GM18867 (cell line): ENCODE measurements at regions not wholly inside any gene's neighbourhood (a gene's known extent, or its start where the extent isn't known, plus 50 kb on each side); places are given as distances from the start of the nearest gene placed in this dataset.
A peak's percentile ranks its signal among the peaks of the same experiment; 100 is the strongest.

Experiments used
- ATAC-seq: cut with Tn5 transposase; IDR thresholded peaks from one replicate; pipeline ENCODE4 v1.9.1; 2021; ENCODE audit warnings: mild to moderate bottlenecking, moderate library complexity; ENCODE audit not compliant: unreplicated experiment

DNA sequence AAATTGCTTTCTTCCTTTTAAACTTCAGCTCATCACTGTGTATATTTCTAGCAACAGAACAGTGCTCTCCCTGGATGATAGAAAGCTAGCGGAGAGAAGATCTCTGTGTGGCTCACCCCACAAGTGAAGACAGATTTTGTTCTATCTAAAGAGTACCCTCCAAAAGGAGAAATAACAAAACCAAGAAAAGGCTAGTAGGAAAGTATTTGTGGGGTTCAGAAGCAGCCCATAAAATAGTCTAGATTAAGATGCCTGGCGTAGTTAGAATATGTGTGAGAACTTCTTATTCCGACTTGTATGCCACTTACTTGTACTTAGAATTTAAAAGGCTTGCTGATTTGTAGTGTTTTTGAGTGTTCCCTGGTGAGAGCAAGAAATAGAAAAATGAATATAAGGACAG lies 214.9 kb upstream of the IL12A start:
- no peak for ATAC-seq

DNA sequence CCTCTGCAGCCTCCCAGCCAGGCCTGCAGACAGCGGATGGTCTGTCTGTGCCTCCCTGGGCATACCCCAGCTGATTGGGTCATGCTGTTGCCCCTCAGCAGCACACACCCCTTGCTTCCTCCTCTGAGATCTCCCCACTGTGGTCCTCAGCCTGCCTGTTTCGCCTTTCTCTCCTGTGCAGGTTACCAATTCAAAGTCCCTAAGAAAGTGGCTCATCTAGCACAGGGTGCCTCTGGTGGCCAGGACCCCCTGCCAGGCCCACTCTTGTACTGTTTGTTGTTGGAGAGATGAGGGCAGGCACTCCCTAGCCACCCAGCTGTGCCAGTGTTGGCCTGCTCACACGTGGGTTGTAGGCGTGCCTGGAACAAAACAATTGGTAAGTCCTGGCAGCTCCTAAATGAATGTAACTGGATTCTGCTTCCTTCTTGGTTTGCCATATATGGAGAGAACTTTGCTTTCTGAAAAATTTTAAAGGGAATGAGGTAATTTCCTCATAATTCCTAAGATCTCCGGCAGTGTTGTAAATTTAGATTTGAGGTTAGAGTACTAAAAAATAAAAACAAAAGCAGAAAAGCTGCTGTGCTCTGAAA lies 213.2 kb upstream of the IL12A start:
- no peak for ATAC-seq

DNA sequence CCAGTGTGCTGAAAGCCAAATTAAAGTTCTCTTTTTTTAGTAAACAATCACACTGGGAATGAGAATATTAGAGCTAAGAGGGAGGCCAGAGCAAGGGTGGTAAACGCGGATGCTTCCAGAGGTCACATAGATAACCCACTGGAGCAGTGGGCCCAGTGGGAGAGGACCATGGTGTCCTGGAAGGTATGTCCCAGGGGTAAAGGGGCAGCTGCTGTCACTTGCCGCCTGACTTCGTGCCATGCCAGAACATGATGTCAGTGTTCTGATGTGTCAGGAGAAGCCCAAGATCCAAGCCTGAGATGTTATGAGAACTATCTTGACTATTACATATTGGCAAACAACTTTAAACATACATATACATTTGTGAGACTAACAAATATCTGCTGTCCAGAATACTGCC lies 211.9 kb upstream of the IL12A start:
- no peak for ATAC-seq

DNA sequence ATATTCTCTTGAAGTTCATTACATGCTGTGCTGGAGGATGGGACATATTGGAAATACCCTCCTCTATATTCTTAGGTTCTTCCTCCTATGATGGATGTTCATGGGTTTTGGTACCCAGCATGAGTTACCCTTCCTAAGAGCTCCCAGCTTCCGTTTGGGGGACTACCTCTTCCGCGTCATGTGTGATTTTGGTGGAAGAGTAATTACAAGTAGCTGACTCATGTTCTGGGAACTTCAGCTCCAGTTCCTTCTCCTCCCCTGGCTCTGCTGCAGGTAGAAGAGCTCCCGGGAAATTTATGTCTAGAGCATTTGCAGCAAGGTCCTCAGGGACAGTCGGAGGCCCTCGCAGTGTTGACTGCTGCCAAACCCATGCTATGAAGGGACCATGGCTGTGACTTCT lies 208.8 kb upstream of the IL12A start:
- ATAC-seq: no peak

DNA sequence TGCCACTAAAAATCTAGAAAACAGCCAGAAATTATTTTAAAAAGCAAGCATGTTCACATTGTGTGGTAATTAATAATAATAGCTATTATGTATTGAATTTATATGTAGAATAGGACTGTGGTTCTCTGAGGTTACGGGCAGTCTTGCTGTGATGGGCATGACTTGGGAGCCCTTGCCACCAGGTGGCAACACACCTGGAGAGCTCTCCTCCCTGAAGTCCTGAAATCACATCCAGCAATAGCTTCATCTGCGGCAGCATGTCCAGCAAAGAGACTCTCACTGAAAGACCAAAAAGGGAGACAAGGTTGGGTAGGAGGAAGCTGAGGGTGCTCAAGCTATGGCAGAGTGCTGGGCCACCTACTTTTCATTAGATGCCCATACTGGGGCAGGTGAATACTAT lies 206.8 kb upstream of the IL12A start:
- no peak for ATAC-seq

DNA sequence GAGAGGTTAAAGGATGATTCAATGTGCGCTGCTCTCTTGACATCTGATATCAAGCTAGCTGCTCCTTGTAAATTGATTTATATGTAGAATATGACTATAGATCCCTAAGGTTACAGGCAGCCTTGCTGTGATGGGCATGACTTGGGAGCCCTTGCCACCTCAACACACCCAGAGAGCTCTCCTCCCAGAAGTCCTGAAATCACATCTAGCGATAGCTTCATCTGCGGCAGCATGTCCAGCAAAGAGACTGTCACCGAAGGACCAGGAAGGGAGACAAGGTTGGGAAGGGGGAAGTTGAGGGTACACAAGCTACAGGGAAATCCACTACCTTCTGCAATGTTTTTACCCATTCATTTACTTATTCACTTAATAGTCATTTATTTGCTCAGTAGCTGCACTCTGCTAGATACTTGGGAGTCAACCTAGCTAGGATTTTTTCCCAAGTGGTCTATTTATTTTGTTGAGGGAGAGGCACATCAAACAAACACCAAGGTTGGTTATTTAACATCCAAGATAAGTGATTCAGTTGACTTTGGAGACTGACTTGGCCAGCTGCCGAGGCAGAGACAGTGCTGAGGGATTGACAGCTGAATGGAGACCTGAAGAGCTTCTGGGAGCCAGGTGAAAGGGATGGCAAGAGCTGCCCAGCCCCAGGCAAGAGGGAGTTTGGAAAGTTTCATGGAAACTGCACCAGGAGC lies 205.8 kb upstream of the IL12A start:
- ATAC-seq: no peak

DNA sequence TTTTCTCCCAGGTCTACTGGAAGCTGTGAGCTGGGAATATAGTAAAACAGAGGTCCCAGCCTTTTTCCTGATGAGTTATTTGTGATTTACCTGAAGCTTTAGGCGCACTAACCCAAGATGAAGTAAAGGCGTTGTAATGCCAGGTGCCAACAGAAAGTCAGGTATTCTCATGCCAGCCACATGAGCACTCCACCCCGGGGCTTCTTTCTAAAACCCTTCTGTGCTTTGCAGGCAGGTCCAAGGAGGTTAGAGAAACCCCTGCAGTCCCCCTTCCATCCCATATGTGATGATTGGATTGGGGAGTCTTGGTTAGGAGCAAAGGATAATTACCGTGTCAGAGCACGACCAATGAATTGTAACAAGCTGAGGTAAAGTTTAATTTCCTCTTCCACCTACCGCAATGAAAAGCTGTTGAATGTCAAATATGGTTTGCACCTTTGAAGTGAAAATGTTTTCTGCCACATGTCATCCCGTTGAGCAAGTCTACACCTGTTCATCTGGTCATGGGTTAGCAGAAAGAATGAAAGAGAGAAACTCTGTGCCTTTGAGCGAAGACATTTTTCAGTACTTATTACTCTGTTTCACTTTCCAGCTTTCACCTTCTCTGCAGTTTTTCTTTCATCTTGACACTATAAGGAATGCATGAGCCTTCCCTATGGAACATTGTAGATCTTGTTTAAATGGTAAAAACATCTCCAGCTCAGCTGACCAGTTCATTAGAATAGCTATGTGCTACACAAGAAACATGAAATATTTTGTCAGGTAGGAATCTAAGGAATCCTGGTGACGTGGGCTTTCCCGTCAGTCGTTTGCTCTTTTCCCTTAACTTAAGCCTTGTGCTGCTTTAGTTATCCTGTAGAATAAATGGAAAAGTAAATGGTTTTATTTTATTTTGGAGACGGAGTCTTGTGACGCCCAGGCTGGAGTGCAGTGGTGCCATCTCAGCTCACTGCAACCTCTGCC lies 204.6 kb upstream of the IL12A start:
- peak; percentile 89 for ATAC-seq

DNA sequence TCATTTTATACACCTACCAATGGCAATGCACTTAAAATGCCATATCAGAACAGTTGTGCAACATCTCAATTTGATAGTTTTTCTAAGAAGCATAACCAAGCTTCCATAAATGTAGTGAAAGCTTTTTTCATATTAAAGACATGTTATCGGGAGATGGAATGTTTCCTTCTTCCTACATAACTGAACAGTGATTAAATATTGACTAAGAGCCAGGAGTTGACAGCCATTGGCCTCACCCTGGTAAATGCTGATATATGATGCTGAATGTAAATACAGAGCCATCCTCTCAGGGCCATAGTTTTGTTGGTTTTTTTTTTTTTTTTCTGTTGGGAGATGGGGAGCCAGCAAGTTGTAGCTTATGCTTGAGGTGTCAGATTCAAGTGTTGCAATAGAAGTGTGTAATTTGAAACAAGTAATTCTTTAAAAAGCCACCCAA lies 203.3 kb upstream of the IL12A start:
- ATAC-seq: no peak

DNA sequence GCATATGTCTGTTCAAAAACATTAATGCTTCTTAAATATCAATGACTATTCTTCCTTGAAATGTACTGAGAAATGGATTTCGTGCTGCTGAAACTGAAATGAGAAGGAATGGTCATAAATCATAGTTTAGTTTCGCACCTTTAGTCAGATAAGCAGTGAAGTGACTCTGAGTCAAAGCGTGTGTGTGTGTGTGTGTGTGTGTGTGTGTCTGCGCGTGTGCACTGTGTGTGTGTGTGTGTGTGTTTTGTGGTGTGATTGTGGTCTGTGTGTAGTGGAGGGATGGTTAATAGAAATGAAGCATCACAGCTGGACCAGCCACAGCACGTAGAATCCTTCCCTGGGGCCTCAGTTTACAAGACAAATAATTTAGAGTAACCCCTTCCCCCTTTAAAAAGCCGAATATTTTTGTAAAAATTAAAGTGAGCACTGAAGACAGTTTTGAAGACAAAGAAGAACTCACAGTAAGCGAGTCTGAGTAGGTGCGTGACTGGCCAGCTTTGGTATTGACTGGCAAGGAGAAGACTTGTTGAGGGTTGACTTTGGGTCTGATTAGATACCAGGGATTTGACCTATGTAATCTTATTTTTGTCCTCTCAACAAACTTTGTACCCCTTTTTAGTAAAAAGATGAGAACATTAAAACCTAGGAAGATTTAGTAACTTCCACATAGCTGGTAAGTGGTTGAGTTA lies 202.0 kb upstream of the IL12A start:
- peak; percentile 39 for ATAC-seq

DNA sequence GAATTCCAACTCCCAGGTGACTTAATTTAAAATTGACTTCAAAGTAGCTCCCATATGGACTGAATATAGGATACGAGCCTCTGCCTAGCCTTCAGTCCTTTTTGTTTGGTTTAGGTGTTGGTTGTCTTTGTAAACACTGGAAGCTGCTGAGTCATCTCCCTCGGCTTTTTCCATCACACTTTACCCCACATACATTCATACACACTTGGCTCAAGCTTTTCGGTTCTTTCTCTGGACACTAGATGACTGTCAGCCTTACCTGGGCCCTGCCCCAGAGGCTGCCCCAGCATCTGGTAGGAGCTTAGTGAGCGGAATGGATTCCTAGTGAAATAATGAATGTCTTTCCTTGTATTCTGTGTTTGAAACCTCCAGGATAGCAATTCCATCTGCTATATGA lies 201.5 kb upstream of the IL12A start:
- no peak for ATAC-seq

DNA sequence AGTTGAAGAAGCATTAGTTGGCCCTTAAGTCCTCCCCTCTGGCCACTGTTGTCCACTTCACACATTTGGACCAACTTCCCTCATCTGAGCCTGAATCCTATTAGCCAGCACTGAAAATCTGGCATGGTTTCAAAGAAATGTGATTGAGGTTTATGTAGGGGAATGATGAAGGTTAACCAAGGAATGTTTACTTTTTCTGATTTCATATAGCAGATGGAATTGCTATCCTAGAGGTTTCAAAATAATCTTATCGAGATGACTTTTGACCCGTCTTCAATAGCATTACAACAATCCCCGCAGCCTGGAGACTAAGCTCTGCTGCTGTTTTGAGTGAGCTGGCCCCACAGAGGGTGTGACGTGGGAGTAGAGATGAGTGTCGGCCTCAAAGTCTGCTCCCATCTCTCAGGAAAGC lies 200.8 kb upstream of the IL12A start:
- ATAC-seq: no peak

DNA sequence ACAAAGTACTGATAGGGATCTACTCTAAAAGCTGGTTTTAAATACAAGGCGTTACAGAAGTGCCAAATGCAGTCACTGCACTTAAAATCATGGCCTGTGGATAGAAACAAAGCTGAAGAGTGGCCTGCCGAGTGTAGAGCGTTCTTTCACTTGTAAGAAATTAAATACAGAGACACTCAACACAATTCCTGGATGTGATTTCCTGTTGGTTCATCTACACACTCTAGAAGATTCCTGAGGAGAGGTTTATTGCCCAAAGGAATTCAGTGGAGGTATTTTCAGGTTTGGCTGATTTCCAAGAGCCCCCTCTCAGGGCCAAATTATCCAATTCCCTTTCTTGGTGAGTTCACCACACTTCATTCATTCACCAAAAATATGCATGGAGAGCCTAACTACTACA lies 200.3 kb upstream of the IL12A start:
- ATAC-seq: no peak

DNA sequence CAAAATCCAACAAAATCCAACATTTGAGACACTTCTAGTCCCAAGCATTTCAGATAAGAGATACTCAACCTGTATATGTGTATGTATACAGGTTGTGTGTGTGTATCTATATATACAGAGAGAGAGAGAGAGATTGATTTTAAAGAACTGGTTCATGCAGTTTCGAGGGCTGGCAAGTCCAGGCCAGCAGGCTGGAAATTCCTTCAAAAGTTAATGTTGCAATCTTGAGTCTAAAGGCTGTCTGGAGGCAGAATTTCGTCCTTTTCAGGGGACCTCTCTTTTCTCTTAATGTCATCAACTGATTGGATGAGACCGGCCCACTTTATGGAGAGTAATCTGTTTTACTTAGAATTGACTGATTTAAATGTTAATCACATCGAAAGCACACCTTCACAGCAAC lies 199.6 kb upstream of the IL12A start:
- ATAC-seq: no peak

DNA sequence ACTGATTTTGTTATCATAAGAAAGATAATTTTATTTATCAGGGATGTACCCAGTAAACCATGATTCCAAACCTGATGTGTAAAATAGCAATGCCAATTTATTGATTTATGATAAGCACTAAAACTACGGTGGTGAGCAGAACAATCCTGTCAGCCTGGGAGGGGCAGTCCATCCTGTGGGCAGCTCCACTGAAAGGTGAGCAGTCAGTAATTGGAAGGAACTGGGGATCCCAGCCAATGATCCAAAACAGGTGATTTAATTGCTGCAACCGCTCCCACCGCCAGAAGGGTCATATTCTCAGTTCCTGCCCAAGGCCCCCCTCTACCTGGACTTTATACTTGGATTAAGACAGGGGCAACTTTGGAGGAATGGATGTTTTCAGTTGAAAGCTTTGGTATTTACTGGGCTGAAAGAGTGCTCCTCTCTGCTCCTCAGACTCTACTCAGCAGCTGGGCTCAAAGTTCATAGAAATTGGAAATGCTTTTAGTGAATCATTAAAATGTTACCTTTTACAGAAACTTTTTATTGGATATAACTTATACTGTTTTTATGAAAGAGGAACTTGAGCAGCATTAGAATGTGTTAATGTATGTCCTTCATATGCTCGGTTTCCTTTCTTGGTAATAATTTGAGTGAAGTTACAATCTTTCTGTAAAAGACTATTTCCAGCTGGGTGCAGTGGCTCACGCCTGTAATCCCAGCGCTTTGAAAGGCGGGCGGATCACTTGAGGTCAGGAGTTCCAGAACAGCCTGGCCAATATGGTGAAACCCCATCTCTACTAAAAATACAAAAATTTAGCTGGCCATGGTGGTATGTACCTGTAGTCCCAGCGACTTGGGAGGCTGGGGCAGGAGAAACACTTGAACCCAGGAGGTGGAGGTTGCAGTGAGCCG lies 198.6 kb upstream of the IL12A start:
- no peak for ATAC-seq

DNA sequence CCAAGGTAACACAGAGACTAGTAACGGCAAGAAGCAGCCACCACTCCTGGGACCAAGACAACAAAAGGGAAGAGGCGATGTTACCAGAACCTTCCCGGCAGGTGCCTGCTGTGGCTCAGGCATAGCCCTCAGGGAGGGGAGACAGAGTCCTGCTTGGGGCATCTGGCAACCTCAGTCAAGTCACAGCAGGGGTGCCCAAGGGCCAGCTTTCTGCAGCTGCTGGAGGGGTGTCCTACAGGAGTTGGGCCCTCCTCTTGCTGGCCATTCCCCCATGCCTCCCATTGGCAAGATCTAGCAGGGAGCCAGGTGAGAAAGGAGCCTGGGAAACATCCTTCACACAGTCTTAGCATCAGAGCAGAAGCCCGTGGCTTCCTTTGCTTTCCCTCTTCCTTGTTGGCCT lies 197.3 kb upstream of the IL12A start:
- no peak for ATAC-seq

DNA sequence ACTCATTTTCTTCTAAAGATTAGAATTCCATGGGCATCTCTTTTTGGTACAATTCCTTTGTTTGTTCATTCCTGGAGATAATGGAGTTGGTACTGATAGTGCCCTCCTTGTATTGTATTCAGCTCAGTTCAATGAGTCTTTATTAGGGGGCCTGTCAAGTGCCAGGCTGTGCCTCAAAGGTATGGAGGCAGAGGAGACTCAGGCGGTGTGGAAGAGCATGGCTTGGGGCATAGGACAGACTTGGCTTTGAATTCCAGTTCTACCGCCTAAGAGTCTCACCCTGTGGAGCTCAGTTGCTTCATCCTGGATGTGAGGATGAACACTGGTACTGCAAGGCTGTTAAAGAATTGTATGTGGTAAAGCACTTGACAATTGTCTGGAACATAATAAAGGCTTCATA lies 196.6 kb upstream of the IL12A start:
- no peak for ATAC-seq

DNA sequence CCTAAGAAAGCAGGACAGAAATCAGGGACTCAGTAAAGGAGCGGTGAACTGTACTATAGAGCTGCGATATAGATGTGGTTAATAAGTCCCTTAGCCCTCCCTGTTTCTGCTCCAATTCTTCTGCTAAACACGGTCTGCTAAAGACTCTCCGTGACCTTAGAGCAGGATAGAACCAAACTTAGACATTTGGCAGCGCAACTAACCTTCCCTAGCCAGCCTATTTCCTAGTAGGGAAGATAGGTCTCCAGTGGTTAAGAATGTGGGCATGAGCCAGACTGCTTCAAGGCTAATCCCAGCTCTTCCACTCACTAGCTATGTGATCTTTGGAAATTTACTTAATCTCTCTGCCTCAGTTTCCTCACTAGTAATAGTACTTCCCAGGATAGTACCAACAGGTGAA lies 193.6 kb upstream of the IL12A start:
- ATAC-seq: no peak

DNA sequence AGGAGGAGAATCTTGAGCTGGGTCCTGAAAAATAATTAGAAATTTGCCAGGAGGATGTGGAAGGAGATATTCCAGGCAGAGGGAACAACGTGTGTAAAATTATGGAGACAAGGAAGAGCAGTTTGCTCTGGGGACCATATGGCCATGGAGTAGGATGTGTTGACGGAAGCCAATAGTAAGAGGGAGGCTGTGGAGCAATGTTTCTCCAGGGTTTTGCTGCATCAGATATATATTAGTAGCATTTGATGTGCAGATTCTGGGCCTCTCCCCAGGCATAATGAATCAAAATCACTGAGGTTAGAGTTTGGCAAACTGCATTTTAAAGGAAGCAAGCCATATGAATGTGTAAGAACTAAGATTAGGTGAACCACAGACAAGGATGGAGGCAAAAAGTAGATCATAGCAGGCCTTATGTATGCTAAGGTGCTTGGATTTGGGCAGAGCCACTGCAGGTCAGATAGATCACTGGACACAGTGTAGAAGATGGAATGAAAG lies 192.9 kb upstream of the IL12A start:
- no peak for ATAC-seq

DNA sequence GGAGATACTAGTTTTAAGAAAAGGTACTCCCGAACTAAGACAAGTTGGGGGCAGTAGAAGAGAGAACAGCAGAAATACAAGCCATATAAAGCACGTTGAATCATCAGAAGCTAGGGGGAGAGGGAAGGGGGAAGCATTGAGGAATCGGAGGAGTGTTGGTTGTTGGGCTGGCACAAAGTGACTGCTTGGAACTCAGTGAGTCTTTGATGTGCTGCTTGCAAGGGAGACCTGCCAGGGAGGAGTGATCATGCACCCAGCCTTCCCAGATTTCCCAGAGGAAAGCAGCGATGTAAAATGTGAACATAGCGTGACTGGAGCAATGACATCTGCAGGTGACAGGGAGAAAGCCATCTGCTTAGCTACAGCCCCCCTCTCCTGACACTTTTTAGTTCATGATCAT lies 192.4 kb upstream of the IL12A start:
- ATAC-seq: no peak

DNA sequence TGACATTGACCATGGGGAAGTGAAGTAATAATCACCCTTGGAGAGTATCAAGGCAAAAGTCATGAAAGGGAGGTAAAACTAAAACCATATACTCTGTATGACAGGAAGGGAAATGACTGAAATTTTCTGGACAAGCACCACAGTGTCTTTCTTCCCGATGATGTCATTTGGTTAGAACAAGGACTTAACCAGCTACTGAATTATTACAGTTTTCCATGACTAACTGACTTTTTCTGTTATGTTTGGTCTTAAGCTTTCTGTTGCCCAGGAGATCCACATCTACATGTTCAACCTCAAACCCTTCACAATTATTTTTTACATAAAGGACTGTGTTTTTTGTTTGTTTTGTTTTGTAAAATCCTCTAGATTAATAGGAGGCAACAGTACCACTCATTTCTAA lies 191.9 kb upstream of the IL12A start:
- no peak for ATAC-seq
